ENCODE measurements at regions not wholly inside any gene's neighbourhood (a gene's known extent, or its start where the extent isn't known, plus 50 kb on each side); places are given as distances from the start of the nearest gene placed in this dataset.

- H3K9me3 Mint-ChIP-seq, result no peaks in the 10 kb centered on the region
- peaks cover 0 to 3% (median 0%) of the 10 kb centered on the region in 5 donors for H3K27me3 Mint-ChIP-seq
- peaks cover 2 to 24% (median 16%) of the 10 kb centered on the region in 4 donors for H3K4me1 Mint-ChIP-seq
- DNase-seq (no peak), ATAC-seq (no peak)
- H3K27ac Mint-ChIP-seq, result peak overlapping the region in 1 of 10 donors; percentile 7
- H3K36me3 Mint-ChIP-seq, result no peaks in the 10 kb centered on the region
- POLR2A ChIA-PET, result interaction anchor here (0.5 kb wide), 1 partner anchor 71 kb away, joined by 3 read pairs; no protein-coding TSS in a partner anchor
- H3K4me3 Mint-ChIP-seq, result no peak overlapping the region
Measured at GRCh38 chr17:77824780-77825280, 133.7 kb upstream of the TNRC6C start.

- POLR2A ChIA-PET, result interaction anchor here (0.7 kb wide), 1 partner anchor 9 kb away, joined by 4 read pairs; no protein-coding TSS in a partner anchor
- Mint-ChIP-seq H3K27me3 (peaks cover 0 to 3% (median 0%) of the 10 kb centered on the region in 5 donors), H3K9me3 (no peaks in the 10 kb centered on the region), H3K36me3 (no peaks in the 10 kb centered on the region), H3K27ac (peak overlapping the region in 2 of 10 donors; percentile 7 to 55), H3K4me1 (peaks cover 4 to 32% (median 19%) of the 10 kb centered on the region in 4 donors), H3K4me3 (no peak overlapping the region)
- ATAC-seq (no peak), DNase-seq (no peak)
Measured at GRCh38 chr17:77825621-77826020, 132.9 kb upstream of the TNRC6C start.

GRCh38 chr17:77826132-77826873, 132.2 kb upstream of the TNRC6C start:
- ATAC-seq, result no peak
- POLR2A ChIA-PET, result interaction anchor here (0.6 kb wide), 1 partner anchor 9 kb away, joined by 4 read pairs; no protein-coding TSS in a partner anchor

GRCh38 chr17:77827039-77827438, 131.5 kb upstream of the TNRC6C start:
- H3K4me3 Mint-ChIP-seq, result no peak overlapping the region
- no peak overlapping the region for H3K27ac Mint-ChIP-seq
- peaks cover 0 to 5% (median 0%) of the 10 kb centered on the region in 5 donors for H3K27me3 Mint-ChIP-seq
- no peaks in the 10 kb centered on the region for H3K36me3 Mint-ChIP-seq
- ATAC-seq (no peak), DNase-seq (no peak)
- peaks cover 4 to 34% (median 19%) of the 10 kb centered on the region in 4 donors for H3K4me1 Mint-ChIP-seq
- no peaks in the 10 kb centered on the region for H3K9me3 Mint-ChIP-seq
- POLR2A ChIA-PET, result interaction anchor here (0.6 kb wide), 1 partner anchor 10 kb away, joined by 4 read pairs; no protein-coding TSS in a partner anchor

More at GRCh38 chr17:77826132-77826873, 132.2 kb upstream of the TNRC6C start:
- H3K27me3 Mint-ChIP-seq, result peaks cover 0 to 3% (median 0%) of the 10 kb centered on the region in 5 donors
- H3K27ac Mint-ChIP-seq, result peak overlapping the region in 2 of 10 donors; percentile 11 to 55
- no peaks in the 10 kb centered on the region for H3K9me3 Mint-ChIP-seq
- H3K36me3 Mint-ChIP-seq, result no peaks in the 10 kb centered on the region
- H3K4me3 Mint-ChIP-seq, result no peak overlapping the region
- peaks cover 4 to 34% (median 19%) of the 10 kb centered on the region in 4 donors for H3K4me1 Mint-ChIP-seq
- DNase-seq, result no peak

GRCh38 chr17:77827511-77827910, 131.0 kb upstream of the TNRC6C start:
- POLR2A ChIA-PET, result no interaction called here
- H3K4me3 Mint-ChIP-seq, result no peak overlapping the region
- ATAC-seq (no peak), DNase-seq (no peak)
- peaks cover 0 to 6% (median 0%) of the 10 kb centered on the region in 5 donors for H3K27me3 Mint-ChIP-seq
- peaks cover 4 to 34% (median 19%) of the 10 kb centered on the region in 4 donors for H3K4me1 Mint-ChIP-seq
- H3K36me3 Mint-ChIP-seq, result no peaks in the 10 kb centered on the region
- no peaks in the 10 kb centered on the region for H3K9me3 Mint-ChIP-seq
- H3K27ac Mint-ChIP-seq, result peak overlapping the region in 2 of 10 donors; percentile 32 to 65

GRCh38 chr17:77828749-77829539, 129.6 kb upstream of the TNRC6C start:
- POLR2A ChIA-PET, result interaction anchor here (0.8 to 1.2 kb wide), 2 partner anchors 27 to 129 kb away, joined by 3 read pairs; partner anchors contain the start of gene TNRC6C
- ATAC-seq (no peak), DNase-seq (no peak)
- Mint-ChIP-seq H3K4me1 (peaks cover 7 to 34% (median 21%) of the 10 kb centered on the region in 4 donors), H3K27ac (peak overlapping the region in 1 of 10 donors; percentile 46), H3K27me3 (peaks cover 0 to 8% (median 0%) of the 10 kb centered on the region in 5 donors), H3K4me3 (peak overlapping the region in 1 of 10 donors; percentile 10), H3K9me3 (no peaks in the 10 kb centered on the region), H3K36me3 (no peaks in the 10 kb centered on the region)

GRCh38 chr17:77829843-77830799, 128.4 kb upstream of the TNRC6C start:
- Mint-ChIP-seq H3K4me1 (peaks cover 17 to 39% (median 28%) of the 10 kb centered on the region in 4 donors), H3K27me3 (peaks cover 0 to 10% (median 0%) of the 10 kb centered on the region in 5 donors), H3K27ac (peak overlapping the region in 1 of 10 donors; percentile 47), H3K4me3 (peak overlapping the region in 1 of 10 donors; percentile 56), H3K9me3 (no peaks in the 10 kb centered on the region), H3K36me3 (no peaks in the 10 kb centered on the region)
- DNase-seq (no peak), ATAC-seq (no peak)
- POLR2A ChIA-PET, result interaction anchor here (0.8 to 1.2 kb wide), 3 partner anchors 28 to 128 kb away, joined by 3 read pairs; partner anchors contain the start of gene TNRC6C

GRCh38 chr17:77830816-77831473, 127.6 kb upstream of the TNRC6C start:
- POLR2A ChIA-PET, result interaction anchor here (0.8 kb wide), 1 partner anchor 126 kb away, joined by 3 read pairs; no protein-coding TSS in a partner anchor
- peaks cover 17 to 39% (median 30%) of the 10 kb centered on the region in 4 donors for H3K4me1 Mint-ChIP-seq
- ATAC-seq (no peak), DNase-seq (no peak)
- H3K27me3 Mint-ChIP-seq, result peaks cover 0 to 10% (median 0%) of the 10 kb centered on the region in 5 donors
- no peak overlapping the region for H3K4me3 Mint-ChIP-seq
- no peaks in the 10 kb centered on the region for H3K36me3 Mint-ChIP-seq
- H3K27ac Mint-ChIP-seq, result peak overlapping the region in 1 of 10 donors; percentile 47
- no peaks in the 10 kb centered on the region for H3K9me3 Mint-ChIP-seq

- H3K4me3 Mint-ChIP-seq, result peak overlapping the region in 1 of 10 donors; percentile 13
- peaks cover 0 to 2% (median 0%) of the 10 kb centered on the region in 9 donors for H3K9me3 Mint-ChIP-seq
- H3K27ac Mint-ChIP-seq, result peak overlapping the region in 3 of 10 donors; percentile 35 to 86 (median 44)
- H3K27me3 Mint-ChIP-seq, result peaks cover 0 to 10% (median 0%) of the 10 kb centered on the region in 5 donors
- POLR2A ChIA-PET, result interaction anchor here (0.6 to 1.0 kb wide), 2 partner anchors 9 to 11 kb away, joined by 3 to 4 read pairs; no protein-coding TSS in a partner anchor
- H3K36me3 Mint-ChIP-seq, result no peaks in the 10 kb centered on the region
- peaks cover 17 to 42% (median 31%) of the 10 kb centered on the region in 4 donors for H3K4me1 Mint-ChIP-seq
- DNase-seq (no peak), ATAC-seq (no peak)
Measured at GRCh38 chr17:77831474-77832179, 126.9 kb upstream of the TNRC6C start.

- Mint-ChIP-seq H3K9me3 (peaks cover 0 to 3% (median 0%) of the 10 kb centered on the region in 9 donors), H3K4me1 (peaks cover 17 to 41% (median 32%) of the 10 kb centered on the region in 4 donors), H3K27me3 (peaks cover 0 to 10% (median 0%) of the 10 kb centered on the region in 5 donors), H3K27ac (peak overlapping the region in 2 of 10 donors; percentile 34 to 35), H3K4me3 (peak overlapping the region in 2 of 10 donors; percentile 13 to 29), H3K36me3 (no peaks in the 10 kb centered on the region)
- DNase-seq (no peak), ATAC-seq (no peak)
- POLR2A ChIA-PET, result interaction anchor here (0.6 to 1.0 kb wide), 2 partner anchors 9 to 10 kb away, joined by 3 to 4 read pairs; no protein-coding TSS in a partner anchor
Measured at GRCh38 chr17:77832180-77832560, 126.3 kb upstream of the TNRC6C start.

Measured in naive thymus-derived CD8-positive, alpha-beta T cell (primary cell).